ENCODE measurements at regions not wholly inside any gene's neighbourhood (a gene's known extent, or its start where the extent isn't known, plus 50 kb on each side); places are given as distances from the start of the nearest gene placed in this dataset.

- H3K27me3 ChIP-seq, result no peaks in the 10 kb centered on the region
- H3K36me3 ChIP-seq (replicated peaks in 1 of 2), result no peaks in the 10 kb centered on the region
- intact Hi-C loops (cut with DNase I), result no loop called here
- DNase-seq, result no peak
- no peaks in the 10 kb centered on the region for H3K4me1 ChIP-seq (replicated peaks in 1 of 2)
- H3K4me3 ChIP-seq, result no peak overlapping the region
- 78 to 82% (median 81%) methylated on average over 1 of the region's 1 CpG for WGBS, 4 donors
- H3K27ac ChIP-seq, result no peak overlapping the region
- no peaks in the 10 kb centered on the region for H3K9me3 ChIP-seq (replicated peaks in 1 of 3)
- TF ChIP-seq CTCF (IDR thresholded peaks at IDR 0.05) (no peak), POLR2A (IDR thresholded peaks at IDR 0.05) (no peak)
Observed at GRCh38 chr4:100103671-100104070, 86.6 kb downstream of the DDIT4L start.

- WGBS, 4 donors, result 48 to 67% (median 57%) methylated on average over 3 of the region's 3 CpGs
- DNase-seq, result no peak
- H3K4me1 ChIP-seq (replicated peaks in 1 of 2), result no peaks in the 10 kb centered on the region
- no peaks in the 10 kb centered on the region for H3K36me3 ChIP-seq (replicated peaks in 1 of 2)
- TF ChIP-seq POLR2A (IDR thresholded peaks at IDR 0.05) (no peak), CTCF (IDR thresholded peaks at IDR 0.05) (no peak)
- H3K27ac ChIP-seq, result no peak overlapping the region
- intact Hi-C loops (cut with DNase I), result no loop called here
- no peak overlapping the region for H3K4me3 ChIP-seq
- H3K9me3 ChIP-seq (replicated peaks in 1 of 3), result no peaks in the 10 kb centered on the region
- H3K27me3 ChIP-seq, result no peaks in the 10 kb centered on the region
Observed at GRCh38 chr4:100100985-100101384, 89.3 kb downstream of the DDIT4L start.

GRCh38 chr4:100099746-100100145 lies 90.5 kb downstream of the DDIT4L start:
- Histone ChIP-seq H3K27me3 (no peaks in the 10 kb centered on the region), H3K4me3 (no peak overlapping the region), H3K9me3 (replicated peaks in 1 of 3) (no peaks in the 10 kb centered on the region), H3K36me3 (replicated peaks in 1 of 2) (no peaks in the 10 kb centered on the region), H3K27ac (no peak overlapping the region), H3K4me1 (replicated peaks in 1 of 2) (no peaks in the 10 kb centered on the region)
- TF ChIP-seq POLR2A (IDR thresholded peaks at IDR 0.05) (no peak), CTCF (IDR thresholded peaks at IDR 0.05) (no peak)
- whole genome bisulfite sequencing, 4 donors, result 91 to 100% (median 94%) methylated on average over 2 of the region's 2 CpGs
- intact Hi-C loops (cut with DNase I), result no loop called here
- DNase-seq, result no peak

GRCh38 chr4:100098681-100099080 lies 91.6 kb downstream of the DDIT4L start:
- no peaks in the 10 kb centered on the region for H3K36me3 ChIP-seq (replicated peaks in 1 of 2)
- no peak overlapping the region for H3K4me3 ChIP-seq
- H3K27me3 ChIP-seq, result no peaks in the 10 kb centered on the region
- TF ChIP-seq CTCF (IDR thresholded peaks at IDR 0.05) (no peak), POLR2A (IDR thresholded peaks at IDR 0.05) (no peak)
- peaks cover 0 to 2% of the 10 kb centered on the region in 2 donors for H3K4me1 ChIP-seq (replicated peaks in 1 of 2)
- H3K9me3 ChIP-seq (replicated peaks in 1 of 3), result no peaks in the 10 kb centered on the region
- intact Hi-C loops (cut with DNase I), result no loop called here
- no peak overlapping the region for H3K27ac ChIP-seq
- WGBS, 4 donors, result 88 to 92% (median 89%) methylated on average over 2 of the region's 2 CpGs
- DNase-seq, result no peak

Measured in adrenal gland (tissue), 9 donors.